HEK293T (cell line): ENCODE measurements at regions not wholly inside any gene's neighbourhood (a gene's known extent, or its start where the extent isn't known, plus 50 kb on each side); places are given as distances from the start of the nearest gene placed in this dataset.

Experiments used
- BHLHE40 ChIP-seq: fragments of 450-650 bp; IDR thresholded peaks from 2 replicates; pipeline ENCODE4 v1.6.1; 2016; ENCODE audit warnings: mild to moderate bottlenecking, moderate library complexity, borderline replicate concordance
- FOXK2 ChIP-seq: fragments of 450-650 bp; IDR thresholded peaks from 2 replicates; pipeline ENCODE4 v1.6.1; 2016; ENCODE audit warnings: mild to moderate bottlenecking
- SUZ12 ChIP-seq: fragments of 450-650 bp; IDR thresholded peaks from 2 replicates; pipeline ENCODE4 v1.6.1; 2016; ENCODE audit warnings: mild to moderate bottlenecking

GRCh38 chr2:51707625-51708024 is 675.7 kb upstream of the NRXN1 start:
- no peak for TF ChIP-seq FOXK2
- no peak for TF ChIP-seq SUZ12
- TF ChIP-seq BHLHE40, result no peak
